ENCODE measurements at regions not wholly inside any gene's neighbourhood (a gene's known extent, or its start where the extent isn't known, plus 50 kb on each side); places are given as distances from the start of the nearest gene placed in this dataset.

DNA sequence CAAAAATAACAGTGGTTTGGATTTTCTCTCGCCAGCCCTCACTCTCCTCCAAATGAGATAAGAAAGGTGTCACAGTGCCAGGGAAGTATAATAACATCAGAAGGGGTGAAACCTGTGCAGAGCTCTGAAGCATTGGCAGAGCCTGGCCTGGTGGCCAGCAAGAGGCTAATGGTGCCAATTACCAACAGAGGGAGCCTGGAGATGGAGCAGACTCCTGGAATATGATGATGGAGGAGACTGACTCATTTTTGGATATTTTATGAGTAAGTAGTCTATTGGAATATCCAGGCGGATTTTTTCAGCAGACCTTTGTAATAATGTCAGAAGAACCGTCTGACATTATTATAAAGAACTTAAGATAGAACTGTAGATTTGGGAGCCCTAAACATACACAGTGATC lies 442.6 kb upstream of the MARCKS start:
- H3K4me3 ChIP-seq, result no peak overlapping the region
- H3K27ac ChIP-seq, result no peak overlapping the region
- DNase-seq, result no peak

DNA sequence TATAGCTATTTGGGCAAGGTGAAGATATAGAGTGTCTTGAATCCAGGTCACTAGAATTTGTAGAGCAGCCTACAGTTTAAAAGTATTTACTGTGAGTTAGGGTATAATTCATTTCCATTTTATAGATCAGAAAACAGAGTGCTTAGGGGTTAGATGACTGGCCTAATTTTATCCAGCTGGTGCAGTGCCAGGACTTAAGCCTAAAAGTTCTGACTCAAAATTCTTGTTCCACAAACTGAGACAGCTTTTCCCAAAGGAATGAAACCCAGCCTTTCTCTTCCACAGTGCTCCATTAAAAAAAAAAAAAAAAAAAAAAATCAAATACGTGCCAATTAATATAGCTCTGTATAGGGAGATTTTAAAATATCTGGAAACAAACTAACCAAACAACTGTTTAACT lies 441.0 kb upstream of the MARCKS start:
- Histone ChIP-seq H3K36me3 (no peaks in the 10 kb centered on the region), H3K27me3 (no peaks in the 10 kb centered on the region), H3K4me1 (no peaks in the 10 kb centered on the region), H3K4me3 (no peak overlapping the region), H3K27ac (no peak overlapping the region), H3K9me3 (no peaks in the 10 kb centered on the region)
- no peak for DNase-seq
- TF ChIP-seq, protein P1, sequence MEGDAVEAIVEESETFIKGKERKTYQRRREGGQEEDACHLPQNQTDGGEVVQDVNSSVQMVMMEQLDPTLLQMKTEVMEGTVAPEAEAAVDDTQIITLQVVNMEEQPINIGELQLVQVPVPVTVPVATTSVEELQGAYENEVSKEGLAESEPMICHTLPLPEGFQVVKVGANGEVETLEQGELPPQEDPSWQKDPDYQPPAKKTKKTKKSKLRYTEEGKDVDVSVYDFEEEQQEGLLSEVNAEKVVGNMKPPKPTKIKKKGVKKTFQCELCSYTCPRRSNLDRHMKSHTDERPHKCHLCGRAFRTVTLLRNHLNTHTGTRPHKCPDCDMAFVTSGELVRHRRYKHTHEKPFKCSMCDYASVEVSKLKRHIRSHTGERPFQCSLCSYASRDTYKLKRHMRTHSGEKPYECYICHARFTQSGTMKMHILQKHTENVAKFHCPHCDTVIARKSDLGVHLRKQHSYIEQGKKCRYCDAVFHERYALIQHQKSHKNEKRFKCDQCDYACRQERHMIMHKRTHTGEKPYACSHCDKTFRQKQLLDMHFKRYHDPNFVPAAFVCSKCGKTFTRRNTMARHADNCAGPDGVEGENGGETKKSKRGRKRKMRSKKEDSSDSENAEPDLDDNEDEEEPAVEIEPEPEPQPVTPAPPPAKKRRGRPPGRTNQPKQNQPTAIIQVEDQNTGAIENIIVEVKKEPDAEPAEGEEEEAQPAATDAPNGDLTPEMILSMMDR (IDR thresholded peaks at IDR 0.05), result no peak
- no peak for TF ChIP-seq POLR2A (IDR thresholded peaks at IDR 0.05)

More for the DNA sequence above, 442.6 kb upstream of the MARCKS start:
- no peaks in the 10 kb centered on the region for H3K36me3 ChIP-seq
- H3K4me1 ChIP-seq, result no peaks in the 10 kb centered on the region
- no peaks in the 10 kb centered on the region for H3K9me3 ChIP-seq
- no peaks in the 10 kb centered on the region for H3K27me3 ChIP-seq
- TF ChIP-seq, protein P1 (IDR thresholded peaks at IDR 0.05), result peak in 4 of 6 experiments; percentile 21 to 47 (median 38)
- TF ChIP-seq POLR2A (IDR thresholded peaks at IDR 0.05), result no peak

DNA sequence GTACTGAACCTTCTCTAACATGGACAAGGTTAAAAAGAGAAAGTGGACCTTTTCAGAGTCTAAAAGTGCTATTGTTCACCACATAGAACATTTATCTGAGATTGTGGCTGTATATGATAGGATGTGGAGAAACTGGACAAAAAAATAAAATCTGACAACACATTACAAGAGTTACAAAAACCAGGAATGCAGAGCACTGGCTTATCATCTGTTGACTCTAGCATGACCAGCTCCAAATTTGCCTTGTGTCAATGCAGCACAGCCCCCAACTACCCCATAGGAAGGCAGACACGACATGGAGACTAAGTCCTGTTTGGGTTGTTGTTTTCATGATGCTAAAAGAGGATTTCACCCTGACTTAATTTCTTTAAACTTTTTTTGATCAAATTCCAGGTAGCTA lies 436.9 kb upstream of the MARCKS start:
- Histone ChIP-seq H3K4me3 (no peak overlapping the region), H3K27me3 (no peaks in the 10 kb centered on the region), H3K4me1 (no peaks in the 10 kb centered on the region), H3K27ac (no peak overlapping the region), H3K9me3 (no peaks in the 10 kb centered on the region), H3K36me3 (no peaks in the 10 kb centered on the region)
- no peak for DNase-seq
- no peak for TF ChIP-seq POLR2A (IDR thresholded peaks at IDR 0.05)
- TF ChIP-seq, protein P1 (IDR thresholded peaks at IDR 0.05), result no peak

DNA sequence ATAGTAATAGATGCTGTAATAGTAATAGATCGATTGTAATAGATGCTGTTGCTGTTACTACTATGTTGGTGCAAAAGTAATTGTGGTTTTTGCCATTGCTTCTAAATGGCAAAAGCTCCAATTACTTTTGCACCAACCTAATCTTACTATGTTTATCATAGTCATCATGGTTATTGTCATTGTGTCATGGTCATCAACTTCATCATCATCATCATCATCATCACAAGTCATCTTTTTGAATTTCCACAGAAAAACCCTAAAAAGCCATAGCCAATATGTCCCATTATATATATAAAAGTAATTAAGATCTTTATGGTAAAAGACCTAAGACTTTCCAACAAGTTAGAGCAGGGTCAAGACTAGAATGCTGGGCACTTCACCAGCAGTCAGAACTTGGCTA lies 435.1 kb upstream of the MARCKS start:
- Histone ChIP-seq H3K27me3 (no peaks in the 10 kb centered on the region), H3K27ac (no peak overlapping the region), H3K4me1 (no peaks in the 10 kb centered on the region), H3K4me3 (no peak overlapping the region), H3K36me3 (no peaks in the 10 kb centered on the region), H3K9me3 (no peaks in the 10 kb centered on the region)
- TF ChIP-seq, protein P1 (IDR thresholded peaks at IDR 0.05), result no peak
- TF ChIP-seq POLR2A (IDR thresholded peaks at IDR 0.05), result no peak
- no peak for DNase-seq

DNA sequence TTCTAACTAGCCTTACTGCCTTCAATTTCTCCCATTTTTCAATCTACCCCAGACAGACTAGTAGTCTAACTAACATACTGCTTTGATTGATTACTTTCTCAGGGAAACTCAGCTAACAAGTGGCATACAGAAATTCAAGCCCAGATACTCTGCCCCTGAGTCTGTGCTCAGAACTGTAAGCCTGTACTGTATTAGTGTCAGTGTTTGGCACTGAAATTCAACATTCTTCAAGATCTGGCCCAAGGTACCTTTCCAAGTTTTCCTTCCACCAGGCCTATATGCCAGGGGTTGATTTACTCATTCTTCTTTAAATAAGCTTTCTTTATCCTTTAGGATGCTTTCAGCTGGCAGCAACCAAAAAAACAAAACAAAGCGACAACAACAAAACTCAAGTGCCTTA lies 433.2 kb upstream of the MARCKS start:
- H3K4me1 ChIP-seq, result no peaks in the 10 kb centered on the region
- TF ChIP-seq POLR2A (IDR thresholded peaks at IDR 0.05), result no peak
- TF ChIP-seq, protein P1 (IDR thresholded peaks at IDR 0.05), result no peak
- no peaks in the 10 kb centered on the region for H3K9me3 ChIP-seq
- H3K27me3 ChIP-seq, result no peaks in the 10 kb centered on the region
- H3K4me3 ChIP-seq, result no peak overlapping the region
- DNase-seq, result no peak
- H3K36me3 ChIP-seq, result no peaks in the 10 kb centered on the region
- no peak overlapping the region for H3K27ac ChIP-seq
